ENCODE measurements at regions not wholly inside any gene's neighbourhood (a gene's known extent, or its start where the extent isn't known, plus 50 kb on each side); places are given as distances from the start of the nearest gene placed in this dataset.

DNA sequence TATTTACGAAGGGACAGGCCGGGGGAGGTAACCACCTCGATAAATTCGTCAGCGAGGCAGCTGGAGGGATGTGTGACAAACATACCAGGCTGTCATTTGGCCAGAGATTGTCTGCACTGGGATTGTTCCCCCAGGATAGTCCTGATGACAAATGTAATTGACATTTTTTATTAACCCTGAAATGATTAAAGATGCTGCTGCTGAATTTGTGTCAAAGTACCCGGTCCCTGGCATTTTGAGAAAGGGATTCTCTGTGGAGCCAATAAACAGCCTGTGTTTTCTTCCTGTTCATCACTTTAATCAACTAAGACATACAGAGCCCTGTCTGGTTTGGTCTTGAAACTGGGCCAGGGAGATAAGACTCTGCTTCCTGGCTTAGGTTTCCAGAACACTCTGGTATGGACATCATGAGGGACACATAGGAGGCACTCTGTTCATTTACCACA is 117.6 kb downstream of the SLC25A47 start:
- DNase-seq (ENCODE audit: low read depth): peak; percentile 69
- no peak overlapping the region for H3K4me3 ChIP-seq (ENCODE audit: low read depth, low read length)
- no peak for TF ChIP-seq CTCF (IDR thresholded peaks at IDR 0.05; ENCODE audit: insufficient read depth, low read depth, low read length)

- no peak overlapping the region for H3K4me3 ChIP-seq (ENCODE audit: low read depth, low read length)
- TF ChIP-seq CTCF (IDR thresholded peaks at IDR 0.05; ENCODE audit: insufficient read depth, low read depth, low read length): no peak
- DNase-seq (ENCODE audit: low read depth): no peak
Observed at GRCh38 chr14:100441271-100441947, 118.3 kb downstream of the SLC25A47 start.

DNA sequence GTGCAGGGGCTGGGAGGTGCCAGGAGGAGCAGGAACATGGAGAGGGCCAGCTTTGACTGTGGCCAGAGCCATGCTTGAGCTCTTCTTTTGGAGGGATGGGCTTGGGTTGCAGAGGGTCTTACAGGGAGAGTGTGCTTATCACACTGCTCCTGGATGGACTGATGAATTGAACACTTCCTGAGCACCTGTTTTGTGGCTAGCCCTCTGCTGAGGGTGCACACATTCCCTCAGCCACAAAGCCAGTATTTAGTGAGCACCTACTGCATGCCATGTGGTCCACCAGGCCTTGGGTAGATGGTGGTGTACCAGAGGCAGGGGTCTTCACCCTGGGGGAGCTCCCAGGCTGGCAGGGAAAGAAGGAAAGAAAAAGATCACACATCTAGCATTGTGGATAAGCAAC is 118.9 kb downstream of the SLC25A47 start:
- no peak for DNase-seq (ENCODE audit: low read depth)
- H3K4me3 ChIP-seq (ENCODE audit: low read depth, low read length): no peak overlapping the region
- no peak for TF ChIP-seq CTCF (IDR thresholded peaks at IDR 0.05; ENCODE audit: insufficient read depth, low read depth, low read length)

- H3K4me3 ChIP-seq (ENCODE audit: low read depth, low read length): no peak overlapping the region
- no peak for DNase-seq (ENCODE audit: low read depth)
- no peak for TF ChIP-seq CTCF (IDR thresholded peaks at IDR 0.05; ENCODE audit: insufficient read depth, low read depth, low read length)
Observed at GRCh38 chr14:100442498-100443490, 119.7 kb downstream of the SLC25A47 start.

DNA sequence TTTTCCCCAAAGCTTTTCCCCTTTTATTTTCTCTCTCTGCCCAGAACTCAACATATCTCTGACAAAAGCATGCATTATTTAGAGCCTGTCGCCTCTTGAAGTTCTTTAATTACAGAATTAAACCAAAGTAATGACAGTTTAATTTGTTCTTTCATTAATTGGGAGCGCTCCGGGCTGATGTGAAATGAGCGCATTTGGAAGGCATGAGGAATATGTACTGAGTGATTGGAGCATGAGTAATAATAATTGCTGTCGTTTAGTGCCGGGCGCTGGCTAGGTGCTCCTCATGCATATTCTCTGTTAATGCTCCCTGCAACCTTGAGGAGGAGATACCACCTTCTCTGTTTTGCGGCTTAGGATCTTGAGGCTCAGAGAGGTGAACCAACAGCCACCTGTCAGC is 120.5 kb downstream of the SLC25A47 start:
- DNase-seq (ENCODE audit: low read depth): peak; percentile 14
- no peak for TF ChIP-seq CTCF (IDR thresholded peaks at IDR 0.05; ENCODE audit: insufficient read depth, low read depth, low read length)

GRCh38 chr14:100445436-100446088 is 122.4 kb downstream of the SLC25A47 start:
- DNase-seq (ENCODE audit: low read depth): no peak
- TF ChIP-seq CTCF (IDR thresholded peaks at IDR 0.05; ENCODE audit: insufficient read depth, low read depth, low read length): no peak
- H3K4me3 ChIP-seq (ENCODE audit: low read depth, low read length): no peak overlapping the region

More for the DNA sequence above, 120.5 kb downstream of the SLC25A47 start:
- no peak overlapping the region for H3K4me3 ChIP-seq (ENCODE audit: low read depth, low read length)
